ENCODE measurements at regions not wholly inside any gene's neighbourhood (a gene's known extent, or its start where the extent isn't known, plus 50 kb on each side); places are given as distances from the start of the nearest gene placed in this dataset.

GRCh38 chr1:48052923-48053291, 55.7 kb upstream of the TRABD2B start:
- H4K20me1 ChIP-seq (replicated peaks; ENCODE audit: control insufficient read depth, extremely low read depth, insufficient read depth, low read length) = no peaks in the 10 kb centered on the region
- intact Hi-C loops (cut with micrococcal nuclease) (no loop called here), dilution Hi-C loops (cut with MboI; ENCODE audit: extremely low pct_ligation_motif_present, low sequenced_read_pairs) (no loop called here)
- H3K4me2 ChIP-seq (ENCODE audit: insufficient read depth, low read length) = no peak overlapping the region
- no peaks in the 10 kb centered on the region for H3K79me2 ChIP-seq (ENCODE audit: control insufficient read depth, insufficient read depth, low read length)
- H3K9me1 ChIP-seq (replicated peaks; ENCODE audit: control insufficient read depth, extremely low read depth, insufficient read depth, low read length) = no peaks in the 10 kb centered on the region
- no peak overlapping the region for H3K27ac ChIP-seq (ENCODE audit: insufficient read depth, low read depth, low read length)
- H3K9ac ChIP-seq (replicated peaks; ENCODE audit: extremely low read depth, insufficient read depth, low read length) = no peak overlapping the region
- H3K36me3 ChIP-seq (ENCODE audit: control insufficient read depth in 2 of 2, extremely low read depth in 1 of 2, insufficient read depth in 2 of 2, low read length in 2 of 2) = no peaks in the 10 kb centered on the region
- ChIA-PET CTCF (interaction anchor here (1.1 to 2.4 kb wide), 2 partner anchors 8 to 10 kb away, joined by 3 to 13 read pairs; no protein-coding TSS in a partner anchor), POLR2A (no interaction called here)
- H3K4me1 ChIP-seq (ENCODE audit: control insufficient read depth, extremely low read depth, insufficient read depth, low read length) = no peaks in the 10 kb centered on the region
- no peak overlapping the region for H3K4me3 ChIP-seq (replicated peaks in 1 of 3; ENCODE audit: insufficient read depth in 1 of 3, low read depth in 1 of 3, low read length in 3 of 3)
- no peak overlapping the region for H2AFZ ChIP-seq (ENCODE audit: low read depth, low read length)
- no peak for DNase-seq (ENCODE audit: low read depth, low spot score)
- H3K27me3 ChIP-seq (ENCODE audit: control insufficient read depth in 2 of 2, insufficient read depth in 2 of 2, low read length in 2 of 2) = no peaks in the 10 kb centered on the region
- BruUV-seq (replicated peaks) = no TSS peak
- no peaks in the 10 kb centered on the region for H3K9me3 ChIP-seq (replicated peaks; ENCODE audit: control insufficient read depth, insufficient read depth, low read length)
- no peak for FAIRE-seq
- no peak for TF ChIP-seq FOS (IDR thresholded peaks at IDR 0.05; ENCODE audit: borderline replicate concordance, insufficient read depth, low read length)
- no peak for TF ChIP-seq JUN (IDR thresholded peaks at IDR 0.05; ENCODE audit: borderline replicate concordance, insufficient read depth, insufficient read length, low read depth)
- TF ChIP-seq MYC (IDR thresholded peaks at IDR 0.05; ENCODE audit: low read depth, low read length) = no peak
- no peak for TF ChIP-seq POLR2A (IDR thresholded peaks at IDR 0.05; ENCODE audit: low read depth, low read length)
- TF ChIP-seq EZH2 (IDR thresholded peaks at IDR 0.05; ENCODE audit: borderline replicate concordance, low read depth, low read length, severe bottlenecking) = no peak
- TF ChIP-seq, protein P1, sequence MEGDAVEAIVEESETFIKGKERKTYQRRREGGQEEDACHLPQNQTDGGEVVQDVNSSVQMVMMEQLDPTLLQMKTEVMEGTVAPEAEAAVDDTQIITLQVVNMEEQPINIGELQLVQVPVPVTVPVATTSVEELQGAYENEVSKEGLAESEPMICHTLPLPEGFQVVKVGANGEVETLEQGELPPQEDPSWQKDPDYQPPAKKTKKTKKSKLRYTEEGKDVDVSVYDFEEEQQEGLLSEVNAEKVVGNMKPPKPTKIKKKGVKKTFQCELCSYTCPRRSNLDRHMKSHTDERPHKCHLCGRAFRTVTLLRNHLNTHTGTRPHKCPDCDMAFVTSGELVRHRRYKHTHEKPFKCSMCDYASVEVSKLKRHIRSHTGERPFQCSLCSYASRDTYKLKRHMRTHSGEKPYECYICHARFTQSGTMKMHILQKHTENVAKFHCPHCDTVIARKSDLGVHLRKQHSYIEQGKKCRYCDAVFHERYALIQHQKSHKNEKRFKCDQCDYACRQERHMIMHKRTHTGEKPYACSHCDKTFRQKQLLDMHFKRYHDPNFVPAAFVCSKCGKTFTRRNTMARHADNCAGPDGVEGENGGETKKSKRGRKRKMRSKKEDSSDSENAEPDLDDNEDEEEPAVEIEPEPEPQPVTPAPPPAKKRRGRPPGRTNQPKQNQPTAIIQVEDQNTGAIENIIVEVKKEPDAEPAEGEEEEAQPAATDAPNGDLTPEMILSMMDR (IDR thresholded peaks at IDR 0.05; ENCODE audit: extremely low read depth in 1 of 2, insufficient read depth in 1 of 2, low read depth in 1 of 2, low read length in 2 of 2) = no peak
- TF ChIP-seq GATA2 (IDR thresholded peaks at IDR 0.05; ENCODE audit: insufficient read depth, insufficient read length, low read depth, low read length) = no peak
- TF ChIP-seq, protein P2, sequence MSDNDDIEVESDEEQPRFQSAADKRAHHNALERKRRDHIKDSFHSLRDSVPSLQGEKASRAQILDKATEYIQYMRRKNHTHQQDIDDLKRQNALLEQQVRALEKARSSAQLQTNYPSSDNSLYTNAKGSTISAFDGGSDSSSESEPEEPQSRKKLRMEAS (IDR thresholded peaks at IDR 0.05; ENCODE audit: insufficient read depth, insufficient read length) = no peak
- no peak for TF ChIP-seq POLR2AphosphoS5 (IDR thresholded peaks at IDR 0.05; ENCODE audit: insufficient read depth, low read depth, low read length)

Data from endothelial cell of umbilical vein (primary cell).